Esophagus squamous epithelium (tissue), 4 donors: ENCODE measurements at regions not wholly inside any gene's neighbourhood (a gene's known extent, or its start where the extent isn't known, plus 50 kb on each side); places are given as distances from the start of the nearest gene placed in this dataset.

Experiments used
- POLR2A ChIP-seq, 4 donors: fragments of 450-650 bp; IDR thresholded peaks; one replicate each; pipeline ENCODE4 v1.6.1; 2017; ENCODE audit warnings: antibody characterized with exemption in 4 of 4, mild to moderate bottlenecking in 4 of 4, moderate library complexity in 3 of 4
- TF ChIP-seq, protein P1 (sequence below), 6 experiments: fragments of 450-650 bp in 4 of 6; fragments of 200-600 bp in 2 of 6; sonication (generic) in 2 of 6; IDR thresholded peaks; one replicate each; pipeline ENCODE4 v1.5.1; 2016 to 2019; ENCODE audit warnings: antibody characterized with exemption in 6 of 6, mild to moderate bottlenecking in 4 of 6, moderate library complexity in 4 of 6

DNA sequence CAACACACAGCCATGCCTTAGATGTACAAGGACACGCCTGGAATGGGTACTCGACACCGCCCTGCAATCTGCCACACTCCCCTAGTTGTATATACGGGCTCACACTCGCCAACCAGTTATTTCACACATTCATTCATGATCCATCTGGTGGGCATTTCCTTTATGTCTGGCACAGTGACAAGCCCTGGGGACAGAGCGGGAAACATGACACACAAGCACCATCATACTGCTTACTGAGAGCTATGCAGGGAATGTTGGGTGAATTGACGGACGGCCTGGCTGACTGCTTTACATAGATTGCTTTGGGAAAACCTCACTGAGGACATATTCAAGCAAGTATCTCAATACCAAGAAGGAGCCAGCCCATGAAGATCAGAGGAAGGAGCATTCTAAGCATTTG is 448.0 kb upstream of the SPRED2 start:
- TF ChIP-seq, protein P1, sequence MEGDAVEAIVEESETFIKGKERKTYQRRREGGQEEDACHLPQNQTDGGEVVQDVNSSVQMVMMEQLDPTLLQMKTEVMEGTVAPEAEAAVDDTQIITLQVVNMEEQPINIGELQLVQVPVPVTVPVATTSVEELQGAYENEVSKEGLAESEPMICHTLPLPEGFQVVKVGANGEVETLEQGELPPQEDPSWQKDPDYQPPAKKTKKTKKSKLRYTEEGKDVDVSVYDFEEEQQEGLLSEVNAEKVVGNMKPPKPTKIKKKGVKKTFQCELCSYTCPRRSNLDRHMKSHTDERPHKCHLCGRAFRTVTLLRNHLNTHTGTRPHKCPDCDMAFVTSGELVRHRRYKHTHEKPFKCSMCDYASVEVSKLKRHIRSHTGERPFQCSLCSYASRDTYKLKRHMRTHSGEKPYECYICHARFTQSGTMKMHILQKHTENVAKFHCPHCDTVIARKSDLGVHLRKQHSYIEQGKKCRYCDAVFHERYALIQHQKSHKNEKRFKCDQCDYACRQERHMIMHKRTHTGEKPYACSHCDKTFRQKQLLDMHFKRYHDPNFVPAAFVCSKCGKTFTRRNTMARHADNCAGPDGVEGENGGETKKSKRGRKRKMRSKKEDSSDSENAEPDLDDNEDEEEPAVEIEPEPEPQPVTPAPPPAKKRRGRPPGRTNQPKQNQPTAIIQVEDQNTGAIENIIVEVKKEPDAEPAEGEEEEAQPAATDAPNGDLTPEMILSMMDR (IDR thresholded peaks at IDR 0.05), result no peak
- TF ChIP-seq POLR2A (IDR thresholded peaks at IDR 0.05), result no peak
